ENCODE measurements at regions not wholly inside any gene's neighbourhood (a gene's known extent, or its start where the extent isn't known, plus 50 kb on each side); places are given as distances from the start of the nearest gene placed in this dataset.
"Not testable (repeated sequence)": the region's sequence is repeated elsewhere in the genome, so short reads cannot be mapped to it uniquely, and the experiment has no call there.

DNA sequence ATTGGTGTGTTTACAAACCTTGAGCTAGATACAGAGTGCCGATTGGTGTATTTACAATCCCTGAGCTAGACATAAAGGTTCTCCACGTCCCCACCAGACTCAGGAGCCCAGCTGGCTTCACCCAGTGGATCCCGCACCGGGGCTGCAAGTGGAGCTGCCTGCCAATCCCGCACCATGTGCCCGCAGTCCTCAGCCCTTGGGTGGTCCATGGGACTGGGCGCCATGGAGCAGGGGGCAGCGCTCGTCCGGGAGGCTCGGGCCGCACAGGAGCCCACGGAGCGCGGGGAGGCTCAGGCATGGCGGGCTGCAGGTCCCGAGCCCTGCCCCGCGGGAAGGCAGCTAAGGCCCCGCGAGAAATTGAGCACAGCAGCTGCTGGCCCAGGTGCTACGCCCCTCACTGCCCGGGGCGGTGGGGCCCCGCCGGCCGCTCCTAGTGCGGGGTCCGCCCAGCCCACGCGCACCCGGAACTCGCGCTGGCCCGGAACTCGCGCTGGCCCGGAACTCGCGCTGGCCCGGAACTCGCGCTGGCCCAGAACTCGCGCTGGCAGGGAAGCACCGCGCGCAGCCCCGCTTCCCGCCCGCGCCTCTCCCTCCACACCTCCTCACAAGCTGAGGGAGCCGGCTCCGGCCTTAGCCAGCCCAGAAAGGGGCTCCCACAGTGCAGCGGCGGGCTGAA lies 342.2 kb downstream of the RFPL4B start:
- FAIRE-seq: not testable (repeated sequence)

GRCh38 chr6:112690497-112691202 lies 343.5 kb downstream of the RFPL4B start:
- DNase-seq (ENCODE audit: extremely low spot score, insufficient read length, low read depth) (no peak), FAIRE-seq (no peak)

More for the DNA sequence above, 342.2 kb downstream of the RFPL4B start:
- DNase-seq (ENCODE audit: extremely low spot score, insufficient read length, low read depth): not testable (repeated sequence)

GRCh38 chr6:112691289-112691688 lies 344.2 kb downstream of the RFPL4B start:
- DNase-seq (ENCODE audit: extremely low spot score, insufficient read length, low read depth) (no peak), FAIRE-seq (no peak)

GRCh38 chr6:112695001-112695400 lies 347.9 kb downstream of the RFPL4B start:
- FAIRE-seq (no peak), DNase-seq (ENCODE audit: extremely low spot score, insufficient read length, low read depth) (no peak)

- FAIRE-seq (no peak), DNase-seq (ENCODE audit: extremely low spot score, insufficient read length, low read depth) (no peak)
Measured at GRCh38 chr6:112697265-112697664, 350.1 kb downstream of the RFPL4B start.

GRCh38 chr6:112701201-112701600 lies 354.1 kb downstream of the RFPL4B start:
- DNase-seq (ENCODE audit: extremely low spot score, insufficient read length, low read depth): no peak
- no peak for FAIRE-seq

DNA sequence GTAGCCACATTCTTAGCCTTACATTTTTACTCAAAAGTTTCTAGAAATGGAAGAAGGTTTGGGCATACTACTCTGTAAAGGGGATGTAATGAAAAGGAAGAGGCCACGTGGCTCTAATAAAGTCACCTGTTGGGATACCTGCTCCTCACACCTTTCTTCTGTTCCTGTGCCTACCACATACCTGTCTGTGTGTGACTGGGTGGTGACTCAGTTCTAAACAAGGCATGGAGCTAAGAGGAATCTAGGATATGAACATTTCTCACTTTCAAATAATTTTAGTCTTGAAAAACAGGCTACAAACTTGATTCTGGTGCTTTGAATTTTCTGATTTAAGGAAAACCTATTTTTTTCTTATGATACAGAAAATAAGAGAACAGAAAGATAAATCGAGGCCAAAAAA lies 363.6 kb downstream of the RFPL4B start:
- no peak for FAIRE-seq
- DNase-seq (ENCODE audit: extremely low spot score, insufficient read length, low read depth): no peak

GRCh38 chr6:112713402-112713801 lies 366.3 kb downstream of the RFPL4B start:
- DNase-seq (ENCODE audit: extremely low spot score, insufficient read length, low read depth) (no peak), FAIRE-seq (no peak)

DNA sequence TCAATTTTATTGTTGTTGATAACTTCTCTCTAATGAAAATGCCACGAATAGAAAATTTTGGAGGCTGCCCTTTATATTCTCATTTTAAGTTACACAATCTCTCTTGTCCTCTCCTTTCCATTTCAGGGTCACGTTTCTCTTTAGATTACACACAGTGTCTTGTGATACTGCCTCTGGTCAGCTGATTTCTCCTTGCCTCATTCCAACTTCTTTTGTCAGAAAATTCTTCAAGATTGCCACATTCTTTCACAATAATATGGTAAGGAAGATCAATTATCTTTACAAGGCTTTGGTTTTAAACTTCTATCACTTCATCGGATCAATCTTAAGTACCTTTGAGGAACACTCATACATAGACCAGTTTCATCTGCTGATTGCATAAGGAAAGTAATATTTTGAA lies 370.3 kb downstream of the RFPL4B start:
- DNase-seq (ENCODE audit: extremely low spot score, insufficient read length, low read depth) (no peak), FAIRE-seq (no peak)

- FAIRE-seq (no peak), DNase-seq (ENCODE audit: extremely low spot score, insufficient read length, low read depth) (no peak)
Measured at GRCh38 chr6:112717856-112718255, 370.7 kb downstream of the RFPL4B start.

DNA sequence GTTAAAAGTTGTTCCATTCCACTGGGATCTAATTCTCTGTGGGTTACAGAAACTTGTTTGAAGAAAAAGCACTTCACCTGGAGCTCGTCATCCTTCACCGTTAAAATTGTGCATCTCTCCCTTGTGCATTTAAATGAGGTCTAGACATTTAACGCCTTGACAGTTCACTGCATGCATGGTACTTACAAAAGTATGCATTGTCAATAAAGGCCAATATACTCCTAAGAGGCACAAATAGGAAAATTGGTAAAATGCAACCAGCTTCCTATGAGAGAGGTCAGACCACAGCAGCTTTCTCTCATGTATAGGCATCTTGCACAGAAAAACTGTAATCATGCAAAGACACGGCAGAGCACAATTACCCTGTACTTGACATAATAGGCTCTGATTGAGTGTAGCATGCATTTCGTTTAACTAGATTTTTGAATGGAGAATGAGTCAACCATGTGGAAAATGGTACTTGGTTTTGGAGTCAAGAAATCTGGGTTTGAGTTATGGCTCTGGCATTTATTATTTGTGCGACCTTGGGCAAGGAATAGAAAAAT lies 378.5 kb downstream of the RFPL4B start:
- DNase-seq (ENCODE audit: extremely low spot score, insufficient read length, low read depth) (no peak), FAIRE-seq (no peak)

DNA sequence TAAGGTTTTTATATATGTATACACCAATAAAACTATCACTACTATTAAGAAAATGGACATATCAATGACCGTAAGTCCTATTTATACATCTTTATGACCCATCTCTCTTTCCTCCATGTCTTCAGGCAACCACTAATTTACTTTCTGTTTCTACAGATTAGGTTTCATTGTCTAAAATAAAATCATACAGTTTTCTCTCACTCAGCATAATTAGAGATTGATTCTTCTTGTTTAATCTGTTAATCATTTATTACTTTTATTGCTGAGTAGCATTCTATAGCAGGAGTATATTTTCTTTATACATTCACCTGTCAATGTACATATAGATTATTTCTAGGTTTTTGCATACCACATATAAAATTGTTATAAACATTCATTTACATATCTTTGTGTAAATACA lies 388.0 kb downstream of the RFPL4B start:
- no peak for FAIRE-seq

GRCh38 chr6:112739766-112740165 lies 392.6 kb downstream of the RFPL4B start:
- no peak for FAIRE-seq
- no peak for DNase-seq (ENCODE audit: extremely low spot score, insufficient read length, low read depth)

More for the DNA sequence above, 388.0 kb downstream of the RFPL4B start:
- no peak for DNase-seq (ENCODE audit: extremely low spot score, insufficient read length, low read depth)

DNA sequence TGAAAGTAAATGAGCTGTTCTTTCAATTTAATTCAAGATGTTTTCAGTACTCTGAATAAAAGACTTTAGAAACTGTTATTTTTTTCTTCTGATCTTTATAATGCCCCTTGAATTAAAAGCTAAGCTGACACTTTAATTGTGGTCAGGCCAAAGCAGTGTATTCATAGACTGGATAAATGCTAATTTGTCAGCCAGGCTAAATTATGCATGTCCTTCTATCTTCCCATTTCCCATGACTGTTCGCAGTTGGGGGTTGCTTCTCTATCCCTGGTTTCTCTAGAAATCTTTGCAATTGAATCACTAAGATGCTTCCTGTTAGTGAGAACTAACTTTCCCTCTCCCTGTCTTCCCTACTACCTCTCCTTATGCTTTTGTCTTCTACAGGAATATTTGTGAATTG lies 396.2 kb downstream of the RFPL4B start:
- no peak for DNase-seq (ENCODE audit: extremely low spot score, insufficient read length, low read depth)
- FAIRE-seq: no peak

GRCh38 chr6:112744827-112745226 lies 397.7 kb downstream of the RFPL4B start:
- DNase-seq (ENCODE audit: extremely low spot score, insufficient read length, low read depth) (no peak), FAIRE-seq (no peak)

- FAIRE-seq (no peak), DNase-seq (ENCODE audit: extremely low spot score, insufficient read length, low read depth) (no peak)
Measured at GRCh38 chr6:112745765-112746164, 398.6 kb downstream of the RFPL4B start.

DNA sequence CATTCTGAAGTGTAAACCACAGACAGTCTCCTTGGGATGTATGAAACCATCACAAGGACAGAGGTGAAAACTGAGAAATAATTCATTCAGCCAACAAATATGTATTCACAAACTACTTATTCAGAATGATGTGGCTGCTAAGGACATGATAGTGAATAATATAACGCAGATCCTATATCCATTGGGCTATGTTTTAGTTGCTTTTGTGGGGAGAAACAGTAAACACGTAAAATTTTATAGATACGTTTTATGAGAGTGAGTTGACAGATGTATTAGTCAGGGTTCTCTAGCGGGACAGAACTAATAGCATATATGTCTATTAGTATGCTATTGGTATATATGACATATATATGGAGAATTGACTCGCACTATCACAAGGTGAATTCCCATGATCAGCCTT lies 402.5 kb downstream of the RFPL4B start:
- FAIRE-seq (no peak), DNase-seq (ENCODE audit: extremely low spot score, insufficient read length, low read depth) (no peak)

DNA sequence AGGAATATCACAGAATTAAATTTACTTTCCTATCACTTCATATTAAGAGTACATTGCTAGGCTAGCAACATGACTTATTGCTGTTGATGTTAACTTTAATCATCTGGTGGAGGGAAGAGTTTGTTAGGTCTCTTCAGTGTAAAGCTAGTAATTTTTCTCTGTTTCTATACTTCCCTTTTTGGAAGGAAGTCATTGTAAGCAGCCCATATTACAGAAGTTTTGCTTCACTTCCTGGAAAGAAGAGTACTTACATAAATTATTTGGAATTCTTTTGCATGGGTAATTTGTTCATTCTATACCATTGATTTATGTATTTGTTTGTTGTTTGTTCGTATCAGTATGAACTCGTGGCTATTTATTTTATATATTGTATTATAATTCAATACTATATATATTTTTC lies 405.2 kb downstream of the RFPL4B start:
- FAIRE-seq (no peak), DNase-seq (ENCODE audit: extremely low spot score, insufficient read length, low read depth) (no peak)

GRCh38 chr6:112752791-112753190 lies 405.7 kb downstream of the RFPL4B start:
- DNase-seq (ENCODE audit: extremely low spot score, insufficient read length, low read depth) (no peak), FAIRE-seq (no peak)

GRCh38 chr6:112760831-112761230 lies 413.7 kb downstream of the RFPL4B start:
- FAIRE-seq (no peak), DNase-seq (ENCODE audit: extremely low spot score, insufficient read length, low read depth) (no peak)

GRCh38 chr6:112761740-112762139 lies 414.6 kb downstream of the RFPL4B start:
- no peak for DNase-seq (ENCODE audit: extremely low spot score, insufficient read length, low read depth)

More at GRCh38 chr6:112761740-112762139, 414.6 kb downstream of the RFPL4B start:
- FAIRE-seq: no peak
